HepG2 (cell line): ENCODE measurements at regions not wholly inside any gene's neighbourhood (a gene's known extent, or its start where the extent isn't known, plus 50 kb on each side); places are given as distances from the start of the nearest gene placed in this dataset.
A peak's percentile ranks its signal among the peaks of the same experiment; 100 is the strongest.

Source experiments
- CENPT ChIP-seq: sonication (generic); formaldehyde crosslinking; IDR thresholded peaks from 2 replicates; pipeline ENCODE4 v1.8.0; 2022; ENCODE audit warnings: low read depth, mild to moderate bottlenecking, moderate library complexity, missing genetic modification reagents
- DMTF1 ChIP-seq: sonication (generic); formaldehyde crosslinking; IDR thresholded peaks from 2 replicates; pipeline ENCODE4 v1.4.0; 2020; ENCODE audit warnings: mild to moderate bottlenecking, missing genetic modification reagents
- FLYWCH1 ChIP-seq: sonication (generic); formaldehyde crosslinking; IDR thresholded peaks from 2 replicates; pipeline ENCODE4 v1.8.1; 2023; ENCODE audit warnings: mild to moderate bottlenecking, missing genetic modification reagents
- KDM5A ChIP-seq: fragments of 200-600 bp; sonication (generic); IDR thresholded peaks from 2 replicates; pipeline ENCODE4 v1.7.0; 2018; ENCODE audit warnings: antibody characterized with exemption, mild to moderate bottlenecking, low read length, borderline replicate concordance
- MXD3 ChIP-seq: IDR thresholded peaks from 2 replicates; pipeline ENCODE4 v1.6.1; 2016; ENCODE audit warnings: mild to moderate bottlenecking, missing biosample characterization, missing genetic modification reagents
- NR0B2 ChIP-seq: sonication (generic); formaldehyde crosslinking; IDR thresholded peaks from 2 replicates; pipeline ENCODE4 v1.4.0; 2020; ENCODE audit warnings: mild to moderate bottlenecking, missing genetic modification reagents
- NR2F1 ChIP-seq, 2 experiments: fragments of 450-650 bp in 1 of 2; formaldehyde crosslinking in 1 of 2; IDR thresholded peaks; 2 replicates each; pipeline versions ENCODE4 v1.5.0 to v1.6.1; 2016 to 2020; ENCODE audit warnings: mild to moderate bottlenecking in 1 of 2, missing compliant biosample characterization in 1 of 2, missing genetic modification reagents in 1 of 2, moderate library complexity in 1 of 2
- PITX1 ChIP-seq: sonication (generic); formaldehyde crosslinking; IDR thresholded peaks from 2 replicates; pipeline ENCODE4 v1.5.1; 2020; ENCODE audit warnings: mild to moderate bottlenecking, missing genetic modification reagents
- RBAK ChIP-seq: sonication (generic); formaldehyde crosslinking; IDR thresholded peaks from 2 replicates; pipeline ENCODE4 v1.5.1; 2020; ENCODE audit warnings: mild to moderate bottlenecking, missing genetic modification reagents
- SATB2 ChIP-seq: sonication (generic); formaldehyde crosslinking; IDR thresholded peaks from 2 replicates; pipeline ENCODE4 v1.5.0; 2020; ENCODE audit warnings: missing genetic modification reagents
- SP5 ChIP-seq: IDR thresholded peaks from 2 replicates; pipeline ENCODE4 v1.6.1; 2016; ENCODE audit warnings: low read depth, borderline replicate concordance
- SYNCRIP ChIP-seq: fragments of 200-400 bp; formaldehyde crosslinking; IDR thresholded peaks from 2 replicates; pipeline ENCODE4 v1.6.1; 2018; ENCODE audit warnings: mild to moderate bottlenecking, low read depth, low read length; ENCODE audit not compliant: insufficient read depth
- TCF7L2 ChIP-seq: IDR thresholded peaks from 2 replicates; pipeline ENCODE4 v1.6.1; 2011; ENCODE audit warnings: mild to moderate bottlenecking, low read depth, low read length, moderate library complexity
- THAP9 ChIP-seq: sonication (generic); formaldehyde crosslinking; IDR thresholded peaks from 2 replicates; pipeline ENCODE4; 2020; ENCODE audit warnings: missing genetic modification reagents, mild to moderate bottlenecking, borderline replicate concordance
- YEATS2 ChIP-seq: sonication (generic); formaldehyde crosslinking; IDR thresholded peaks from 2 replicates; pipeline ENCODE4 v1.4.0; 2020; ENCODE audit warnings: missing genetic modification reagents, borderline replicate concordance
- YEATS4 ChIP-seq: sonication (generic); formaldehyde crosslinking; IDR thresholded peaks from 2 replicates; pipeline ENCODE4 v1.4.0; 2020; ENCODE audit warnings: missing genetic modification reagents, borderline replicate concordance
- ZFAT ChIP-seq: sonication (generic); formaldehyde crosslinking; conservative IDR thresholded peaks from 2 replicates; pipeline ENCODE4 v1.8.1; 2023; ENCODE audit warnings: missing genetic modification reagents, inconsistent platforms
- ZNF451 ChIP-seq: sonication (generic); formaldehyde crosslinking; IDR thresholded peaks from 2 replicates; pipeline ENCODE4 v1.5.0; 2020; ENCODE audit warnings: mild to moderate bottlenecking, missing genetic modification reagents
- ZNF501 ChIP-seq: sonication (generic); formaldehyde crosslinking; IDR thresholded peaks from 2 replicates; pipeline ENCODE4 v1.5.1; 2020; ENCODE audit warnings: mild to moderate bottlenecking, moderate library complexity, missing genetic modification reagents
- ZNF550 ChIP-seq: sonication (generic); formaldehyde crosslinking; IDR thresholded peaks from 2 replicates; pipeline ENCODE4 v1.4.0; 2020; ENCODE audit warnings: mild to moderate bottlenecking, missing genetic modification reagents, borderline replicate concordance

- TF ChIP-seq THAP9 (CRISPR knock-in tag): peak; percentile 33; the same call in 1 of the 2 replicates
- TF ChIP-seq MXD3: no peak
- no peak for TF ChIP-seq DMTF1 (CRISPR knock-in tag)
- TF ChIP-seq YEATS2 (CRISPR knock-in tag): peak; percentile 63; the same call in 1 of the 2 replicates
- TF ChIP-seq NR0B2: no peak
- TF ChIP-seq ZNF451 (CRISPR knock-in tag): 0 out of 2 replicates have a peak, but pooled peaks have one; percentile 11
- no peak for TF ChIP-seq NR2F1 (CRISPR knock-in tag; IDR thresholded peaks at IDR 0.05)
- TF ChIP-seq SATB2 (CRISPR knock-in tag): no peak
- no peak for TF ChIP-seq RBAK (CRISPR knock-in tag)
- TF ChIP-seq TCF7L2: no peak
- TF ChIP-seq FLYWCH1: no peak
- TF ChIP-seq KDM5A: no peak
- TF ChIP-seq YEATS4 (CRISPR knock-in tag): peak; percentile 15
- no peak for TF ChIP-seq CENPT (CRISPR knock-in tag)
- TF ChIP-seq ZFAT (CRISPR knock-in tag): no peak
- TF ChIP-seq SYNCRIP: no peak
- peak; percentile 25; the same call in 1 of the 2 replicates for TF ChIP-seq PITX1 (CRISPR knock-in tag)
- TF ChIP-seq ZNF501 (CRISPR knock-in tag): peak; percentile 77
- TF ChIP-seq SP5 (CRISPR knock-in tag): 0 out of 2 replicates have a peak, but pooled peaks have one; percentile 44
- no peak for TF ChIP-seq ZNF550 (CRISPR knock-in tag)
Observed at GRCh38 chr7:112939574-112940313, 146.9 kb downstream of the GPR85 start (continued).
